NCI-H128 (cell line): ENCODE measurements at regions not wholly inside any gene's neighbourhood (a gene's known extent, or its start where the extent isn't known, plus 50 kb on each side); places are given as distances from the start of the nearest gene placed in this dataset.
"Not testable (repeated sequence)": the region's sequence is repeated elsewhere in the genome, so short reads cannot be mapped to it uniquely, and the experiment has no call there.

Experiments
- DNase-seq: peaks from one replicate; lab custom pipeline; 2025; ENCODE audit not compliant: unreplicated experiment; lab: John Stamatoyannopoulos, UW

- DNase-seq: no peak
These were observed 216.9 kb downstream of the CAVIN4 start for GRCh38 chr9:100794738-100795269.

- no peak for DNase-seq
These were observed 224.6 kb upstream of the PLPPR1 start for GRCh38 chr9:100803956-100804355.

GRCh38 chr9:100811643-100812042 lies 216.9 kb upstream of the PLPPR1 start:
- no peak for DNase-seq

GRCh38 chr9:100813871-100814270 lies 214.7 kb upstream of the PLPPR1 start:
- DNase-seq: no peak

- DNase-seq: no peak
These were observed 208.5 kb upstream of the PLPPR1 start for GRCh38 chr9:100819980-100820379.

- not testable (repeated sequence) for DNase-seq
These were observed 195.5 kb upstream of the PLPPR1 start for GRCh38 chr9:100833035-100833434.

- DNase-seq: no peak
These were observed 189.7 kb upstream of the PLPPR1 start for GRCh38 chr9:100838857-100839256.

- no peak for DNase-seq
These were observed 179.8 kb upstream of the PLPPR1 start for GRCh38 chr9:100848726-100849125.

- no peak for DNase-seq
These were observed 176.4 kb upstream of the PLPPR1 start for GRCh38 chr9:100852088-100852487.

GRCh38 chr9:100856238-100856637 lies 172.3 kb upstream of the PLPPR1 start:
- no peak for DNase-seq

- no peak for DNase-seq
These were observed 163.4 kb upstream of the PLPPR1 start for GRCh38 chr9:100865111-100865510.

GRCh38 chr9:100865648-100866047 lies 162.9 kb upstream of the PLPPR1 start:
- DNase-seq: no peak

GRCh38 chr9:100869326-100869725 lies 159.2 kb upstream of the PLPPR1 start:
- DNase-seq: no peak

- no peak for DNase-seq
These were observed 148.6 kb upstream of the PLPPR1 start for GRCh38 chr9:100879884-100880283.

GRCh38 chr9:100880284-100880683 lies 148.2 kb upstream of the PLPPR1 start:
- no peak for DNase-seq

GRCh38 chr9:100884518-100884917 lies 144.0 kb upstream of the PLPPR1 start:
- no peak for DNase-seq

GRCh38 chr9:100890321-100890720 lies 138.2 kb upstream of the PLPPR1 start:
- no peak for DNase-seq

- no peak for DNase-seq
These were observed 117.3 kb upstream of the PLPPR1 start for GRCh38 chr9:100911273-100911672.

GRCh38 chr9:100913257-100913656 lies 115.3 kb upstream of the PLPPR1 start:
- DNase-seq: no peak

GRCh38 chr9:100914266-100914665 lies 114.3 kb upstream of the PLPPR1 start:
- no peak for DNase-seq

GRCh38 chr9:100919506-100919905 lies 109.0 kb upstream of the PLPPR1 start:
- no peak for DNase-seq

GRCh38 chr9:100926366-100926765 lies 102.2 kb upstream of the PLPPR1 start:
- DNase-seq: no peak

- no peak for DNase-seq
These were observed 100.8 kb upstream of the PLPPR1 start for GRCh38 chr9:100927763-100928162.

- DNase-seq: no peak
These were observed 94.9 kb upstream of the PLPPR1 start for GRCh38 chr9:100933656-100934055.
